NCI-H82 treated with DMSO at 0.1 percent for 48 hours (cell line): ENCODE measurements at regions not wholly inside any gene's neighbourhood (a gene's known extent, or its start where the extent isn't known, plus 50 kb on each side); places are given as distances from the start of the nearest gene placed in this dataset.

ENCODE experiments used
- DNase-seq: peaks from one replicate; lab custom pipeline; 2025; ENCODE audit not compliant: unreplicated experiment; lab: John Stamatoyannopoulos, UW

GRCh38 chr4:189304809-189305208 is 635.9 kb upstream of the FRG1 start:
- no peak for DNase-seq

- DNase-seq, result no peak
Observed at GRCh38 chr4:189305500-189305899, 635.2 kb upstream of the FRG1 start.

GRCh38 chr4:189311251-189311650 is 629.4 kb upstream of the FRG1 start:
- no peak for DNase-seq

DNA sequence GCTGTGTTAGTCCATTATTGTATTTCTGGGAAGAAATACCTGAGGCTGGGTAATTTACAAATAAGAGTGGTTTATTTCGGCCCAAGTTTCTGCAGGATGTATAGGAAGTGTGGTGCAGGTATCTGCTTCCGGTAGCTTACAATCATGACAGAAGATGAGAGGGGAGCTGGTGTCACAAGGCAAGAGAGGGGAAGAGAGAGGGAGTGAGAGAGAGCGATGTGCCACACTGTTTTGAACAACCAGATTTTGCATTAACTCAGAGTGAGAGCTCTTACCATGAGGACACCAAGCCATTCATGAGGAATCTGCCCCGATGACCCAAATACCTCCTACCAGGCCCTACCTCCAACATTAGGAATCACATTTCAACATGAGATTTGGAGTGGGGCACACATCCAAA is 627.6 kb upstream of the FRG1 start:
- no peak for DNase-seq

GRCh38 chr4:189313861-189314513 is 626.7 kb upstream of the FRG1 start:
- no peak for DNase-seq

- no peak for DNase-seq
Observed at GRCh38 chr4:189322426-189322825, 618.2 kb upstream of the FRG1 start.

- no peak for DNase-seq
Observed at GRCh38 chr4:189341881-189342280, 598.8 kb upstream of the FRG1 start.

- DNase-seq, result no peak
Observed at GRCh38 chr4:189355590-189355989, 585.1 kb upstream of the FRG1 start.

- DNase-seq, result no peak
Observed at GRCh38 chr4:189362364-189362763, 578.3 kb upstream of the FRG1 start.

DNA sequence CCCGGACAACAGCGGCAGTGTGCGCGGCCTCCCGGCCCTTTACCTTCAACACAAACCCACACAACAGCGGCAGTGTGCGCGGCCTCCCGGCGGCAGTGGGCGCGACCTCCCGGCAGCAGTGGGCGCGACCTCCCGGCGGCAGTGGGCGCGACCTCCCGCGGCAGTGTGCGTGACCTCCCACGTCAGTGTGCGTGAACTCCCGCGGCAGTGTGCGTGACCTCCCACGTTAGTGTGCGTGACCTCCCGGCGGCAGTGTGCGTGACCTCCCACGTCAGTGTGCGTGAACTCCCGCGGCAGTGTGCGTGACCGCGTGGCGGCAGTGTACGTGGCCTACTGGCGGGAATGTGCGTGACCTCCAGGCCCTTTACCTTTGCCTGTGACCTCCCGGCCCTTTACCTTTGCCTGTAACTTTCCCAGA is 576.6 kb upstream of the FRG1 start:
- no peak for DNase-seq

- no peak for DNase-seq
Observed at GRCh38 chr4:189365451-189365850, 575.2 kb upstream of the FRG1 start.

DNA sequence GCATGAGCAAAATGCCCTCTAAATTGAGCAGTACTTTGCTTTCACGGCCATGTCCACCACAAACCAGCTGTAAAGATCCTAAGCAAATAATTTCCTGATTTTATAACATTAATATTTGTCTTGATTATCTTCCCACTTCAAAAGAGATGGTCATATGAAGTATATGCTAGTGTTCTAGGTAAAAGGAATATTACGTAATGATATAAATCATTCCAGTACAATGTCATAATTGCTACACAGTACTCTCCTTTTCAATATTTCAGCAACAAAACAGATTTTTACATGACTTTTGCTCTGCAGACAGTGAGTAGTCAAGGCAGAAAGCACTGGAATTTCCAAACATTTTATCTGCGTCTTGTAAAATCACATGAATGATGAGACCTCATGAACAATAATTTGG is 572.8 kb upstream of the FRG1 start:
- DNase-seq, result no peak

- no peak for DNase-seq
Observed at GRCh38 chr4:189374176-189374575, 566.5 kb upstream of the FRG1 start.

- no peak for DNase-seq
Observed at GRCh38 chr4:189376901-189377300, 563.8 kb upstream of the FRG1 start.

DNA sequence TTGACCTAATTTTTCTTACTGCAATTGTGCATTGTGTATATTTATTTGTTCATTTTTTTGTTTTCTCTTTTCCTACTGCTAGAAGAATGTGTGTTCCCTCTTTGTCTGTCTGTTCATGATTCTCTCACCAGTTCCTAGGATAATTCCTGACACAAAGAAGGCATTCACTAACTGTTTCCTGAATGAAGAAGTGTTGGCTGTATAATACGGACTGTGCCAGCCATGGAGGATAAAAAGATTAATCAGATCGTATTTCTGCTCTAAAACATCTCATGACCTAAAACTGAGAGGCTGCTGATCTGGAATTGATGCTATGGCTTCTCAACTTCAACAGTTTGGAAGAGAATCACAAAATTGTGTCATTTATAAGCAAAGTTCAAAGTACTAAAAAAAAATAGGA is 563.1 kb upstream of the FRG1 start:
- no peak for DNase-seq

DNA sequence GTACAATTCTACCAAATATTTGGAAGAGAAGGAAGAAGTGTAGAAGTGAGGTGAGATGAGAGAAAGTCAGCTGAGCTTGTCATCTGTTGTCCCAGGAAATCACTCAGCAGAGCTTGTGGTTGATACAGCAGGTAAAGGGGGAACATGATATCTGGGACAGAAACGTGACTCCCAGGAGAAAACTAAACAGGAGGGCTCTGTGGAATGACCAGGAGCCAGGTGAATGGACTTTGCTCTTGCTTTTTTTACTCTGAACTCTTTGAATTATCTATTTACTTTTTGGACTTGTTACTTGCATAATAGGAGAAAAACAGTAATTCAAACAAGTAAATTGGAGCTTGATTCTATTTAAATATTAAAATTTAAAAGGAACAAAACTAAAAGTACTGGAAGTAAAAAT is 555.6 kb upstream of the FRG1 start:
- no peak for DNase-seq

- DNase-seq, result no peak
Observed at GRCh38 chr4:189385579-189385978, 555.1 kb upstream of the FRG1 start.

- no peak for DNase-seq
Observed at GRCh38 chr4:189396435-189396834, 544.2 kb upstream of the FRG1 start.

GRCh38 chr4:189404271-189404670 is 536.4 kb upstream of the FRG1 start:
- DNase-seq, result no peak

- no peak for DNase-seq
Observed at GRCh38 chr4:189409158-189409557, 531.5 kb upstream of the FRG1 start.

- DNase-seq, result no peak
Observed at GRCh38 chr4:189414021-189414420, 526.7 kb upstream of the FRG1 start.

GRCh38 chr4:189420572-189420971 is 520.1 kb upstream of the FRG1 start:
- DNase-seq, result no peak

GRCh38 chr4:189436207-189436606 is 504.5 kb upstream of the FRG1 start:
- DNase-seq, result no peak

DNA sequence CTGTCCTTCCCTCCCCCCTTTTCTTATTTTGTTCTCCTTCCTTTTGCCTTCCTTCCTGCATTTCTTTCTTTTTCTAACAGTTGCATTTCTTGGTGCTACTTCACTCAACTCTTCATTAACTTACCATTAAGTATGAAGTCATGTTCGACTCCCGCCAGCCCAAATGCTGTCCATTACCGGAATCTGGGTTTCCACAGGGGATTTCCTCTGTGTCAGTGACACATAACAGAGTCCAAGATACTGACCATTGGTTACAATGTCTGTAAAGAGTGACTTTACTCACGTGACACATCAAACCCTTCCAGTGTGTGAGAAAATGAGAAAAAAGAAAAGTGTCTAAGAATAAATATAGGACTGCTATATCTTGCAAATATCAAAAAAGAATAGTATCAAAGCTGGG is 500.0 kb upstream of the FRG1 start:
- no peak for DNase-seq
